Osteoblast (primary cell): ENCODE measurements at regions not wholly inside any gene's neighbourhood (a gene's known extent, or its start where the extent isn't known, plus 50 kb on each side); places are given as distances from the start of the nearest gene placed in this dataset.
A peak's percentile ranks its signal among the peaks of the same experiment; 100 is the strongest.

Source experiments
- DNase-seq: peaks from one replicate; pipeline ENCODE4 v3.0.0; 2011; ENCODE audit warnings: low spot score, mixed read lengths; ENCODE audit not compliant: insufficient read length; ENCODE audit errors: missing footprints
- H2AFZ ChIP-seq: 2 replicates; pipeline ENCODE4 v1.6.0; 2011; ENCODE audit warnings: mild to moderate bottlenecking, low read length
- H3K27ac ChIP-seq: 2 replicates; pipeline ENCODE4 v1.5.1; 2011; ENCODE audit warnings: mild to moderate bottlenecking, low read depth, low read length, moderate library complexity
- H3K27me3 ChIP-seq: 2 replicates; pipeline ENCODE4 v1.6.0; 2012; ENCODE audit warnings: mild to moderate bottlenecking, control low read depth, inconsistent platforms, low read length, moderate library complexity; ENCODE audit not compliant: insufficient read depth
- H3K36me3 ChIP-seq: 2 replicates; pipeline ENCODE4 v1.5.1; 2011; ENCODE audit warnings: mild to moderate bottlenecking, low read length, control low read depth, moderate library complexity; ENCODE audit not compliant: insufficient read depth
- H3K4me1 ChIP-seq: 2 replicates; pipeline ENCODE4 v1.5.1; 2011; ENCODE audit warnings: mild to moderate bottlenecking, low read length, control low read depth, moderate library complexity; ENCODE audit not compliant: insufficient read depth
- H3K4me2 ChIP-seq: 2 replicates; pipeline ENCODE4 v1.6.0; 2011; ENCODE audit warnings: mild to moderate bottlenecking, low read length; ENCODE audit not compliant: insufficient read depth
- H3K4me3 ChIP-seq: fragments of 200-600 bp; sonication (generic); 3 replicates; pipeline ENCODE4 v1.5.1; 2012; ENCODE audit warnings: mild to moderate bottlenecking, low read length, inconsistent platforms; ENCODE audit not compliant: insufficient read depth
- H3K79me2 ChIP-seq: 2 replicates; pipeline ENCODE4 v1.6.0; 2012; ENCODE audit warnings: mild to moderate bottlenecking, low read length, control low read depth, inconsistent platforms; ENCODE audit not compliant: insufficient read depth
- H3K9me3 ChIP-seq: 2 replicates; pipeline ENCODE4 v1.5.1; 2011; ENCODE audit warnings: low read depth, low read length, control low read depth
- H4K20me1 ChIP-seq: 2 replicates; pipeline ENCODE4 v1.6.0; 2012; ENCODE audit warnings: mild to moderate bottlenecking, low read length, control low read depth; ENCODE audit not compliant: insufficient read depth
- TF ChIP-seq, protein P1 (sequence below): IDR thresholded peaks from 2 replicates; pipeline ENCODE4 v1.5.1; 2011; ENCODE audit warnings: mild to moderate bottlenecking, low read depth, low read length, moderate library complexity; ENCODE audit errors: extremely low read depth

DNA sequence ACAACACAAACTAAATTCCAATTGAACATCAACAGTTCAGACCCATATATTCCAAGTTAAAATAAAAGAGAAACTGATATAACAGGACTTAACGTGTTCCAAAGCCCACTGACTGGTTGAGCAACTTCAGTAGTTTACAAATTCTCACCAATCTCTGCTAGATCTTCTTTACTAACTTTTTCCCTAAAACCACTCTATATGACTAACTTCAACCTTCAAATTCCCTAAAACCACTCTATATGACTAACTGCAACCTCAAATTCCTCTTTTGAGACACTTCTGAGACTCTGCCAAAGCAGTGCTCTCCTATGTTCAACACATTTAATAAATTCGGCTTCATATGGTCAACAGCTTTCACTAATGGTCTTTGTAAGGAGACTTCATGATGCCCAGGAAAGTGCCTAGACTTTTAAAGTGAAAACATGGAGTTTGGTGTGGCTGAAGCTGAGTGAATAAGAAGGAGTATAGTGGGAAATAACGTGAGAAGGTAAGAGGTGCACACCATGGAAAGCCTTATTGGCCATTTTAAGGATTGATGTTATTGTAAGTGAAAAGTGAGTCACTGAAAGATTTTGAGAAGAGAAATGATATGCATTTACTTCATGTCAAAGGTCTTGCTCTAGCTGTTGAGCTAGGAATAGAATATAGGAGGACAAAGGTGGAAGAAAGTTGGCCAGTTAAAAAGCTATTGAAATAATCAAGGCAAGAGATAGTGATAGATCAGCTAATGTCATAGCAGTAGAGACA, 134.0 kb upstream of the HCRTR2 start:
- Histone ChIP-seq H3K4me2 (peak overlapping the region; percentile 70), H3K9me3 (no peaks in the 10 kb centered on the region), H3K4me1 (peaks cover 9% of the 10 kb centered on the region), H3K79me2 (no peaks in the 10 kb centered on the region), H4K20me1 (no peaks in the 10 kb centered on the region), H3K27ac (peak overlapping the region; percentile 70), H3K36me3 (no peaks in the 10 kb centered on the region), H2AFZ (peak overlapping the region; percentile 34), H3K27me3 (no peaks in the 10 kb centered on the region), H3K4me3 (peak overlapping the region; percentile 5)
- DNase-seq: peak; percentile 43
- TF ChIP-seq, protein P1, sequence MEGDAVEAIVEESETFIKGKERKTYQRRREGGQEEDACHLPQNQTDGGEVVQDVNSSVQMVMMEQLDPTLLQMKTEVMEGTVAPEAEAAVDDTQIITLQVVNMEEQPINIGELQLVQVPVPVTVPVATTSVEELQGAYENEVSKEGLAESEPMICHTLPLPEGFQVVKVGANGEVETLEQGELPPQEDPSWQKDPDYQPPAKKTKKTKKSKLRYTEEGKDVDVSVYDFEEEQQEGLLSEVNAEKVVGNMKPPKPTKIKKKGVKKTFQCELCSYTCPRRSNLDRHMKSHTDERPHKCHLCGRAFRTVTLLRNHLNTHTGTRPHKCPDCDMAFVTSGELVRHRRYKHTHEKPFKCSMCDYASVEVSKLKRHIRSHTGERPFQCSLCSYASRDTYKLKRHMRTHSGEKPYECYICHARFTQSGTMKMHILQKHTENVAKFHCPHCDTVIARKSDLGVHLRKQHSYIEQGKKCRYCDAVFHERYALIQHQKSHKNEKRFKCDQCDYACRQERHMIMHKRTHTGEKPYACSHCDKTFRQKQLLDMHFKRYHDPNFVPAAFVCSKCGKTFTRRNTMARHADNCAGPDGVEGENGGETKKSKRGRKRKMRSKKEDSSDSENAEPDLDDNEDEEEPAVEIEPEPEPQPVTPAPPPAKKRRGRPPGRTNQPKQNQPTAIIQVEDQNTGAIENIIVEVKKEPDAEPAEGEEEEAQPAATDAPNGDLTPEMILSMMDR: no peak

DNA sequence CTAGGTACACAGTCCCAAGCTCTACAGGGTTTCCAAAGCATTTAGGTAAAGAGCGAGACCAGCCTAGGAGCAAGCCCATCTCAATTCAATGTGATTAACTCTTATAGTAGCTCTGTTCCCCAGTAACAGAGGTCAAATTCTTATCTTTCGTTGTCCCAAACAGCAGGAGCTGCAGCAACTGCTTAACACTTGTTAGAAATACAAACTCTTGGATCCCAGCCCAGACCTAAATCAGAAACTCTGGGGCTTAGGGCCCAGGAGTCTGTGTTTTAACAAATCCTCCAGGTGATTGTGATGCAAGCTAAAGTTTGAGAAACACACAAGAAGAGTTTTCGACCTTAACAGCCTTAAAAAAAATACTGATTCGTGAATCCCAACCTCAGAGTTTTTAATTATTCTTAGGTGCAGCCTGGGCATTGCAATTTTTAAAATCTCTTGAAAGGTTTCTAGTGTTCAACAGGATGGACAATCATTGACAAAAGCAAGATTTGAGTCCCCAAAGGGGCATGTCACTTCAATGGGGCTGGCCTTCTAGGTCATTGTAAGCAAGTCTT, 127.4 kb upstream of the HCRTR2 start:
- H3K27ac ChIP-seq: no peak overlapping the region
- H3K36me3 ChIP-seq: no peaks in the 10 kb centered on the region
- H3K4me1 ChIP-seq: peaks cover 5% of the 10 kb centered on the region
- no peaks in the 10 kb centered on the region for H3K79me2 ChIP-seq
- H3K4me2 ChIP-seq: no peak overlapping the region
- no peaks in the 10 kb centered on the region for H3K27me3 ChIP-seq
- TF ChIP-seq, protein P1: no peak
- H2AFZ ChIP-seq: no peak overlapping the region
- H3K9me3 ChIP-seq: no peaks in the 10 kb centered on the region
- H3K4me3 ChIP-seq: no peak overlapping the region
- DNase-seq: peak; percentile 39
- H4K20me1 ChIP-seq: no peaks in the 10 kb centered on the region

DNA sequence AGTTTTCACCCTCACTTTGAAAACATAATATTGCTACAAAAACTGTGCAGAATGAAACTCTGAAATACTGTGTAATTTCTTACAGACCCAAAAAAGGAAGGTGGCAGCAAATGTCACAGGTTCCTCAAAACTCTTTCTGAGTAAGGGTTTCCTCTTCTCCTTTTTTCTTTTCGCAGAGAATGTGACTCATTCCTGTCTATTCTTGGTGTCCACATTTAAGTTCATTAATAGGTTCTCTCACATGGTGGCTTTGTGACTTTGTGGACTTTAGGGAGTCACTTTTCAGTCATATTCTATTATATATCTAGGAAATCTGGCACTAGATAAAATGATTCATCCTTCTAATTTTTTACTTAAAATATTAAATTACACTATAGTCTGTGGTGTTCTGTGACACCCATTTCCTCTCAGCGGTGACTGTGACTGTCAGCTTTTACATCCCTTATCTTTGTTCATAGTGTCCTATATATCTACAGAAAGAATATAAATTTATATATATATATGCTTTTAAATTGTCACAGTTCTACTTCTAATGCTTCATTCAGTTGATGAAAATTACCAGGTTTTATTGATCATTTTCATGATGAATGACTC, 126.8 kb upstream of the HCRTR2 start:
- peak; percentile 26 for DNase-seq
- H4K20me1 ChIP-seq: no peaks in the 10 kb centered on the region

More for the DNA sequence above, 126.8 kb upstream of the HCRTR2 start:
- Histone ChIP-seq H3K79me2 (no peaks in the 10 kb centered on the region), H3K9me3 (no peaks in the 10 kb centered on the region), H3K27me3 (no peaks in the 10 kb centered on the region), H3K4me1 (peaks cover 5% of the 10 kb centered on the region), H2AFZ (no peak overlapping the region), H3K36me3 (no peaks in the 10 kb centered on the region), H3K4me3 (no peak overlapping the region), H3K27ac (no peak overlapping the region), H3K4me2 (no peak overlapping the region)
- TF ChIP-seq, protein P1: no peak
